Upper lobe of left lung (tissue), 4 donors: ENCODE measurements at regions not wholly inside any gene's neighbourhood (a gene's known extent, or its start where the extent isn't known, plus 50 kb on each side); places are given as distances from the start of the nearest gene placed in this dataset.

Experiments
- CTCF ChIP-seq, 6 experiments: fragments of 450-650 bp in 4 of 6; fragments of 200-600 bp in 2 of 6; sonication (generic) in 2 of 6; IDR thresholded peaks; one replicate each; pipeline ENCODE4 v1.5.1; 2016 to 2019; ENCODE audit warnings: antibody characterized with exemption in 6 of 6
- EP300 ChIP-seq, 4 donors: sonication (generic); formaldehyde crosslinking; IDR thresholded peaks; one replicate each; pipeline ENCODE4 v1.5.1; 2017; ENCODE audit warnings: antibody characterized with exemption in 4 of 4, control low read depth in 2 of 4
- POLR2A ChIP-seq, 4 donors: fragments of 450-650 bp; IDR thresholded peaks; one replicate each; pipeline ENCODE4 v1.5.1; 2016 to 2017; ENCODE audit warnings: antibody characterized with exemption in 4 of 4, mild to moderate bottlenecking in 2 of 4

GRCh38 chr10:74766501-74766900 is 59.9 kb upstream of the KAT6B start:
- TF ChIP-seq CTCF (IDR thresholded peaks at IDR 0.05) (no peak), EP300 (IDR thresholded peaks at IDR 0.05) (no peak), POLR2A (IDR thresholded peaks at IDR 0.05) (no peak)
